H9 (cell line): ENCODE measurements at regions not wholly inside any gene's neighbourhood (a gene's known extent, or its start where the extent isn't known, plus 50 kb on each side); places are given as distances from the start of the nearest gene placed in this dataset.

Experiments
- DNase-seq: peaks from one replicate; pipeline ENCODE4 v3.0.0-alpha.2; 2017
- H2AFZ ChIP-seq: one replicate; pipeline ENCODE4 v1.6.1; 2013; ENCODE audit warnings: mild to moderate bottlenecking, low read length, control low read depth, moderate library complexity
- H2AK5ac ChIP-seq: 2 replicates; pipeline ENCODE4 v1.6.1; 2013; ENCODE audit warnings: low read length, control low read depth, mixed read lengths; ENCODE audit not compliant: insufficient read length
- H2BK120ac ChIP-seq: one replicate; pipeline ENCODE4 v1.6.1; 2013; ENCODE audit warnings: low read depth, mild to moderate bottlenecking, low read length, control low read depth, inconsistent platforms; ENCODE audit not compliant: poor library complexity, severe bottlenecking
- H2BK12ac ChIP-seq: 2 replicates; pipeline ENCODE4 v1.6.1; 2013; ENCODE audit warnings: low read length, control low read depth, mixed read lengths, low read depth; ENCODE audit not compliant: insufficient read length
- H2BK15ac ChIP-seq: 2 replicates; pipeline ENCODE4 v1.6.1; 2013; ENCODE audit warnings: low read depth, low read length, control low read depth
- H2BK20ac ChIP-seq: one replicate; pipeline ENCODE4 v1.6.1; 2013; ENCODE audit warnings: low read depth, mild to moderate bottlenecking, low read length, control low read depth, inconsistent platforms; ENCODE audit not compliant: poor library complexity, severe bottlenecking
- H2BK5ac ChIP-seq: 2 replicates; pipeline ENCODE4 v1.6.1; 2013; ENCODE audit warnings: low read length, control low read depth, mixed read lengths; ENCODE audit not compliant: insufficient read length
- H3K14ac ChIP-seq: 2 replicates; pipeline ENCODE4 v1.6.1; 2013; ENCODE audit warnings: low read length, control low read depth; ENCODE audit not compliant: insufficient read depth
- H3K18ac ChIP-seq: 2 replicates; pipeline ENCODE4 v1.6.1; 2013; ENCODE audit warnings: low read depth, mild to moderate bottlenecking, mixed read lengths, low read length, control low read depth; ENCODE audit not compliant: insufficient read length
- H3K23ac ChIP-seq: 2 replicates; pipeline ENCODE4 v1.6.1; 2013; ENCODE audit warnings: low read length, control low read depth, mixed read lengths, low read depth; ENCODE audit not compliant: insufficient read length
- H3K23me2 ChIP-seq: 2 replicates; pipeline ENCODE4 v1.6.1; 2013; ENCODE audit warnings: low read depth, mild to moderate bottlenecking, mixed read lengths, low read length, control low read depth; ENCODE audit not compliant: insufficient read length, poor library complexity, severe bottlenecking
- H3K27ac ChIP-seq: 2 replicates; pipeline ENCODE4 v1.5.1; 2013; ENCODE audit warnings: low read length, control low read depth, mixed read lengths, low read depth; ENCODE audit not compliant: insufficient read length
- H3K27me3 ChIP-seq: 2 replicates; pipeline ENCODE4 v1.6.1; 2013; ENCODE audit warnings: low read length, control low read depth, inconsistent platforms; ENCODE audit not compliant: insufficient read depth
- H3K4ac ChIP-seq: 2 replicates; pipeline ENCODE4 v1.6.1; 2013; ENCODE audit warnings: low read depth, mild to moderate bottlenecking, control low read depth, inconsistent platforms, low read length, moderate library complexity
- H3K4me1 ChIP-seq: 2 replicates; pipeline ENCODE4 v1.6.1; 2013; ENCODE audit warnings: low read length, control low read depth, inconsistent platforms; ENCODE audit not compliant: insufficient read depth
- H3K4me2 ChIP-seq: 2 replicates; pipeline ENCODE4 v1.6.1; 2013; ENCODE audit warnings: low read length, control low read depth, mixed read lengths; ENCODE audit not compliant: insufficient read length, insufficient read depth
- H3K56ac ChIP-seq: 2 replicates; pipeline ENCODE4 v1.6.1; 2013; ENCODE audit warnings: low read depth, mild to moderate bottlenecking, mixed read lengths, low read length, control low read depth; ENCODE audit not compliant: insufficient read length
- H3K79me1 ChIP-seq: 2 replicates; pipeline ENCODE4 v1.6.1; 2013; ENCODE audit warnings: low read depth, mild to moderate bottlenecking, moderate library complexity, low read length, control low read depth, inconsistent platforms; ENCODE audit not compliant: insufficient read depth, poor library complexity, severe bottlenecking
- H3K79me2 ChIP-seq: 2 replicates; pipeline ENCODE4 v1.6.1; 2013; ENCODE audit warnings: low read length, control low read depth, inconsistent platforms; ENCODE audit not compliant: insufficient read depth
- H3K9ac ChIP-seq: 2 replicates; pipeline ENCODE4 v1.6.1; 2013; ENCODE audit warnings: low read length, control low read depth, mixed read lengths; ENCODE audit not compliant: insufficient read length; ENCODE audit errors: extremely low read depth
- H3K9me3 ChIP-seq: one replicate; pipeline ENCODE4 v1.6.1; 2013; ENCODE audit warnings: low read depth, low read length, inconsistent platforms; ENCODE audit not compliant: control insufficient read depth
- H3T11ph ChIP-seq: one replicate; pipeline ENCODE4 v1.6.1; 2013; ENCODE audit warnings: mild to moderate bottlenecking, low read length, control low read depth, inconsistent platforms
- H4K20me1 ChIP-seq: one replicate; pipeline ENCODE4 v1.6.1; 2013; ENCODE audit not compliant: control insufficient read depth, insufficient read length, insufficient read depth
- H4K5ac ChIP-seq: 2 replicates; pipeline ENCODE4 v1.6.1; 2013; ENCODE audit warnings: low read depth, mild to moderate bottlenecking, mixed read lengths, low read length, control low read depth; ENCODE audit not compliant: insufficient read length
- H4K8ac ChIP-seq: replicated peaks from 2 replicates; pipeline ENCODE4 v1.6.1; 2013; ENCODE audit warnings: low read length, control low read depth, mixed read lengths, low read depth; ENCODE audit not compliant: insufficient read length
- H4K91ac ChIP-seq: 2 replicates; pipeline ENCODE4 v1.6.1; 2013; ENCODE audit warnings: low read depth, mild to moderate bottlenecking, moderate library complexity, mixed read lengths, low read length, control low read depth; ENCODE audit not compliant: insufficient read length
- H3K27ac Mint-ChIP-seq, 3 experiments: 2 replicates in 2 of 3; 3 replicates in 1 of 3; pipeline ENCODE4 v1.8.0; 2020 to 2021; ENCODE audit warnings: mixed read lengths in 3 of 3, mild to moderate bottlenecking in 1 of 3, moderate library complexity in 1 of 3
- H3K27me3 Mint-ChIP-seq: 2 replicates; pipeline ENCODE4 v1.8.0; 2021; ENCODE audit warnings: low read depth, mild to moderate bottlenecking, moderate library complexity, mixed read lengths
- H3K36me3 Mint-ChIP-seq, 3 experiments: 2 replicates in 2 of 3; 3 replicates in 1 of 3; pipeline ENCODE4 v1.8.0; 2020 to 2021; ENCODE audit warnings: low read depth in 3 of 3, mixed read lengths in 3 of 3; ENCODE audit not compliant: insufficient read depth in 1 of 3
- H3K4me1 Mint-ChIP-seq, 2 experiments: 2 replicates each; pipeline ENCODE4 v1.8.0; 2020; ENCODE audit warnings: mixed read lengths in 2 of 2
- H3K4me3 Mint-ChIP-seq, 2 experiments: 2 replicates in 1 of 2; 3 replicates in 1 of 2; pipeline ENCODE4 v1.8.0; 2020 to 2021; ENCODE audit warnings: mild to moderate bottlenecking in 2 of 2, mixed read lengths in 2 of 2, moderate library complexity in 1 of 2
- H3K9me3 Mint-ChIP-seq, 2 experiments: 2 replicates in 1 of 2; 3 replicates in 1 of 2; pipeline ENCODE4 v1.8.0; 2020; ENCODE audit warnings: mild to moderate bottlenecking in 2 of 2, mixed read lengths in 2 of 2, moderate library complexity in 1 of 2
- CTCF ChIP-seq: fragments of 200-600 bp; sonication (generic); conservative IDR thresholded peaks from 3 replicates; pipeline ENCODE4 v1.8.0; 2021; ENCODE audit warnings: antibody characterized with exemption, mild to moderate bottlenecking
- WGBS: extraction: QIAGEN DNeasy Blood & Tissue Kit; methylation state at CpG from one replicate; pipeline ENCODE4 v1.1.7; 2013; ENCODE audit warnings: missing lambda C conversion rate, low lambda C conversion rate, mixed read lengths; ENCODE audit not compliant: insufficient read length; ENCODE audit errors: extremely low coverage; 5-methylcytosine and 5-hydroxymethylcytosine counted together

- Histone ChIP-seq H2BK5ac (no peak overlapping the region), H3K18ac (no peak overlapping the region), H2BK12ac (no peak overlapping the region), H3K4me2 (no peak overlapping the region), H3K23me2 (no peaks in the 10 kb centered on the region), H3K9me3 (no peaks in the 10 kb centered on the region), H3K4me1 (no peaks in the 10 kb centered on the region), H3K23ac (no peak overlapping the region), H3K27ac (no peak overlapping the region), H2BK120ac (no peak overlapping the region), H2AFZ (no peak overlapping the region), H3K14ac (no peak overlapping the region), H4K91ac (no peak overlapping the region), H4K8ac (no peak overlapping the region), H3K56ac (no peak overlapping the region), H3K9ac (no peak overlapping the region), H3K4ac (no peak overlapping the region), H2BK20ac (no peak overlapping the region), H3T11ph (no peak overlapping the region), H3K79me2 (no peaks in the 10 kb centered on the region), H2BK15ac (no peak overlapping the region), H4K20me1 (no peaks in the 10 kb centered on the region), H3K79me1 (no peaks in the 10 kb centered on the region), H2AK5ac (no peak overlapping the region), H3K27me3 (no peaks in the 10 kb centered on the region), H4K5ac (no peak overlapping the region)
- Mint-ChIP-seq H3K27me3 (no peaks in the 10 kb centered on the region), H3K4me3 (no peak overlapping the region), H3K9me3 (no peaks in the 10 kb centered on the region), H3K27ac (no peak overlapping the region), H3K4me1 (no peaks in the 10 kb centered on the region), H3K36me3 (no peaks in the 10 kb centered on the region)
- no CpG with 5 or more reads among the region's 2 CpGs for WGBS
- no peak for TF ChIP-seq CTCF
- DNase-seq: no peak
Measured at GRCh38 chr2:228282376-228282775, 100.9 kb upstream of the SPHKAP start.
